Duodenal mucosa (tissue), 2 donors: ENCODE measurements at regions not wholly inside any gene's neighbourhood (a gene's known extent, or its start where the extent isn't known, plus 50 kb on each side); places are given as distances from the start of the nearest gene placed in this dataset.
"Not testable (repeated sequence)": the region's sequence is repeated elsewhere in the genome, so short reads cannot be mapped to it uniquely, and the experiment has no call there.

Experiments used
- H3K27ac ChIP-seq: one replicate; pipeline ENCODE4 v1.7.0; 2013; ENCODE audit warnings: low read depth, low read length
- H3K27me3 ChIP-seq, 2 donors: one replicate each; pipeline ENCODE4 v1.7.0; 2013; ENCODE audit warnings: low read length in 2 of 2, control low read depth in 1 of 2; ENCODE audit not compliant: insufficient read depth in 2 of 2, control insufficient read depth in 1 of 2
- H3K36me3 ChIP-seq, 2 donors: one replicate each; pipeline ENCODE4 v1.7.0; 2013; ENCODE audit warnings: low read length in 2 of 2, control low read depth in 1 of 2; ENCODE audit not compliant: insufficient read depth in 2 of 2, control insufficient read depth in 1 of 2
- H3K4me1 ChIP-seq, 2 donors: one replicate each; pipeline ENCODE4 v1.7.0; 2013; ENCODE audit warnings: low read length in 2 of 2, control low read depth in 1 of 2; ENCODE audit not compliant: insufficient read depth in 2 of 2, control insufficient read depth in 1 of 2
- H3K4me3 ChIP-seq, 2 donors: one replicate each; pipeline ENCODE4 v1.7.0; 2013; ENCODE audit warnings: low read length in 2 of 2, low read depth in 1 of 2
- H3K9ac ChIP-seq, 2 donors: one replicate each; pipeline ENCODE4 v1.7.0; 2013; ENCODE audit warnings: low read length in 2 of 2, low read depth in 1 of 2
- H3K9me3 ChIP-seq, 2 donors: one replicate each; pipeline ENCODE4 v1.7.0; 2013; ENCODE audit warnings: low read length in 2 of 2, control low read depth in 1 of 2; ENCODE audit not compliant: control insufficient read depth in 1 of 2

DNA sequence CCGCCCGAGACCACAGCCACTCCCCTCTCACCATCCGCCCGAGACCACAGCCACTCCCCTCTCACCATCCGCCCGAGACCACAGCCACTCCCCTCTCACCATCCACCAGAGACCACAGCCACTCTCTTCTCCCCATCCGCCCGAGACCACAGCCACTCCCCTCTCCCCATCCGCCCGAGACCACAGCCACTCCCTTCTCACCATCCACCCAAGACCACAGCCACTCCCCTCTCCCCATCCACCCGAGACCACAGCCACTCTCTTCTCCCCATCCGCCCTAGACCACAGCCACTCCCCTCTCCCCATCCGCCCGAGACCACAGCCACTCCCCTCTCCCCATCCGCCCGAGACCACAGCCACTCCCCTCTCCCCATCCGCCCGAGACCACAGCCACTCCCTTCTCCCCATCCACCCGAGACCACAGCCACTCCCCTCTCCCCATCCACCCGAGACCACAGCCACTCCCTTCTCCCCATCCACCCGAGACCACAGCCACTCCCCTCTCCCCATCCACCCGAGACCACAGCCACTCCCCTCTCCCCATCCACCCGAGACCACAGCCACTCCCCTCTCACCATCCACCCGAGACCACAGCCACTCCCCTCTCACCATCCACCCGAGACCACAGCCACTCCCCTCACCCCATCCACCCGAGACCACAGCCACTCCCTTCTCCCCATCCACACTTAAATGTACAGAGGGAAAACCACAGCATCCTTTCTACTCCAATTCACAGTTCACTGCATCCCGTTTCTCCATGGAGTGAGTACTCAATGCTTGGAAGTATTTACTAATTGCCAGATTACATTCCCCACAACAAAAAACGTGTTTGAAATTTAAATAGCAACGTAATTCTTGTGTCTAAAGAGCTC is 83.5 kb upstream of the SFSWAP start:
- not testable (repeated sequence) for H3K9me3 ChIP-seq, H3K4me3 ChIP-seq, H3K27me3 ChIP-seq, H3K9ac ChIP-seq, H3K27ac ChIP-seq, H3K4me1 ChIP-seq, H3K36me3 ChIP-seq

DNA sequence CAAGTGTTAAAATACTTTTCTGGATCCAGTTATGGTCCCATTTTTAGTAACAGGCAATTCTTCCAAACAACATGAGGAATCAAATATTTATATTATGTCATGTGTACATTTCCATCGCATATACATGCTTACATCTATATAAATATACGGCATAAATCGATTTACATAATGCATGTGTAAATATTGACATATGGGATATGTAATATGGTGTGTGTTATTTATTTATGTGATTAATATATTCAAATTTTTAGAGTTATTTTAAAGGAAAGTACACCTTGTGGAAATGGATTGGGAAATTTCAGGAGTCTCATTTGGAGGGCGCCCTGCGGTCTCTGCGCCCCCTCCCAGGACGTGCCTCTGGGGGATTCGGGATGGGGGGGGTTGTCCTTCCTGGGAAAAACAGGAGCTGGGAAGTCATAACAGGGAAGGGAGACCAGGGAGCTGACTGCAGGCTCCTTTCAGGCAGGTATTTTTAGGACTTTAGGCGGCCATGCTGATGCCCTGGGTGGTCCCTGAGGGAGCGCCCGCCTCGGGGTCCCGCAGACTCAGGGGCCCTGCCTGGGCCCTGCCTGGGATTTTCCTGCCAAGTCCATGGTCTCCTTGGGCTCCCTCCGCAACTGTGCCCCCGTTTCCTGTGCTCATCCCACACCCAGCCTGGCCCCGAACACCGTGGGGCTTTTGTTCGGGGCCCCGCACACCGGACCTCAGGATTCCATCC is 82.7 kb upstream of the SFSWAP start:
- H3K9ac ChIP-seq, result no peak overlapping the region
- H3K9me3 ChIP-seq, result no peaks in the 10 kb centered on the region
- no peak overlapping the region for H3K27ac ChIP-seq
- no peaks in the 10 kb centered on the region for H3K27me3 ChIP-seq
- H3K36me3 ChIP-seq, result no peaks in the 10 kb centered on the region
- no peaks in the 10 kb centered on the region for H3K4me1 ChIP-seq
- H3K4me3 ChIP-seq, result no peak overlapping the region

DNA sequence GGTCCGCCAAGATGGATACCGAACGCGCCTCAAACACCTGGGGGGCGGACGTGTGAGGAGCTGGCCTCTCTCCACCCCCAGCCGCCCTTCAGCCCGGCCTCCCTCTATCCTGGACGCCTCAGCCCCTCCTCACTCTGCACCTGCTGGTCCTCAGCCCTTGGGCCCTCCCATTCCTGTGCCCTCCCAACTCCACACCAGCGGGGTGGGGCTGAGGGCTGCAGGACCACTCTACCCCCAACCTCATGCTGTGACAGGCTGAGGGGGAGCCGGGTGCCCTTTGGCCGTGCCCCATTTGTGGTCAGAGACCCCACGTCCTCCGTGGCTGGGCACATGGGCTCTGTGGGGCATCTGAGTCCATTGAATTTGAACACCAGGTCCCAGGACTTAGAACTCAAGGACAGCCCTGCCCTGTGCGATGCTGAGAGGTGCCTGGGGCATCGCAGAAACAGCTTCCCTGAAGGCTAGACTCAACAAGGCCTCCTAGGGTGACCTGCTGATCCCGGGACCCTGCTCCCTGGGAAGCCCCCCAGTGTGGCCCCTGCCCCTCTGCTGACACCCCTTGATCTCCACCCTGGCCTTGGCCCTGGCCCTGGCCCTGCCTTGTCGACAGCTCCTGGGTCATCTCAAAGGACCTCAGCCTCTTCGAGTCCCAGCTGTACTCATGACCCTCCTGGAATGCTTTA is 82.0 kb upstream of the SFSWAP start:
- H3K27me3 ChIP-seq, result no peaks in the 10 kb centered on the region
- H3K4me3 ChIP-seq, result no peak overlapping the region
- H3K27ac ChIP-seq, result no peak overlapping the region
- no peak overlapping the region for H3K9ac ChIP-seq
- H3K9me3 ChIP-seq, result no peaks in the 10 kb centered on the region
- no peaks in the 10 kb centered on the region for H3K36me3 ChIP-seq
- no peaks in the 10 kb centered on the region for H3K4me1 ChIP-seq

DNA sequence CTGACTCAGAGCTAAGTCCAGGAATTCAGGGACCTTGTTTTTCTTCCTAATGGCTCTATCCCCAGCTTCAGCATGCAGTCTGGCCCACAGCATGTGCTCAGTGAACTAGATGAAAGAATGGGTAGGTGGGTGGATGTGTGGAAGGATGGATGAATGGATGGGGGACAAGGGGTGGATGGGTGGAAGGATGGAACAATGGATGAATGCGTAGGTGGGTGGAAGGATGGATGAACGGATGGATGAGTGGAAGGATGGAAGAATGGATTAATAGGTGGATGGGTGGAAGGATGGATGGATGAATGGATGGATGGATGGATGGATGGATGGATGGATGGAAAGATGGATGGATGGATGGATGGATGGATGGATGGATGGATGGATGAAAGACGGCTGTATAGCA is 79.7 kb upstream of the SFSWAP start:
- Histone ChIP-seq H3K4me3 (no peak overlapping the region), H3K9ac (no peak overlapping the region), H3K27me3 (no peaks in the 10 kb centered on the region), H3K36me3 (no peaks in the 10 kb centered on the region), H3K9me3 (no peaks in the 10 kb centered on the region), H3K27ac (no peak overlapping the region), H3K4me1 (no peaks in the 10 kb centered on the region)

DNA sequence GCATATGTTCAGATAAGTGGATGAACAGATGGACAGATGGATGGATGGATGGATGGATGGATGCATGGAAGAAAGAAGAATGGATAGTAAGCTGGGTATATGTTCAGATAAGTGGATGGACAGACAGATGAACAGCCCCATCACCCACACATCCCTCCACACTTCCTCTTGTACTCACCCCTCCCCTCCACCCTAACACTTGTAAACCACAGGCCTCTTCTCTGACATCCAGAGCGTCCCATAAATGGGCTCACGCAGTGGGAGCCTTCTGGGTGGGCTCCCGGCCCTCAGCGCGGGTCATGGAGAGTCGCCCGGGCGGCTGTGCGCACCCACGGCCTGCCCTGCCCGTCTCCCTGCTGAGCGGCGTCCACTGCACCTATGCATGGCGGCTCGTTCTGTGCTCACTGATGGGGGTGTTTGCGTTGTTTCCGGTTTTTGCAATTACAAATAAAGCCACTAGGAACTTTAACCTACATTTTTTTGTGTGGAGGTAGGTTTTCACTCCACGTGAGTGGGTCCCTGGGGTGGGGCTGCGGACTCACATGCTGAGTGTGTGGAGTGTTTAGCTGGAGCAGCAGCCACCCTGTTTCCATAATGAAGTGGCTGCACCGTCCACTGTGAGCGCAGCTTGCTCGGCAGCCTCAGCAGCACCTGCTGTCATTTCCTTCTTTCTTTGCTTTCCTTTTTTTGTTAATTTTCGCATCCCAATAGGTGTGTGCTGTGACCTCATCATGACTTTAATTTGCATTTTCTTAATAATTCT is 78.8 kb upstream of the SFSWAP start:
- not testable (repeated sequence) for H3K4me3 ChIP-seq, H3K36me3 ChIP-seq, H3K27ac ChIP-seq, H3K4me1 ChIP-seq, H3K27me3 ChIP-seq, H3K9ac ChIP-seq, H3K9me3 ChIP-seq

DNA sequence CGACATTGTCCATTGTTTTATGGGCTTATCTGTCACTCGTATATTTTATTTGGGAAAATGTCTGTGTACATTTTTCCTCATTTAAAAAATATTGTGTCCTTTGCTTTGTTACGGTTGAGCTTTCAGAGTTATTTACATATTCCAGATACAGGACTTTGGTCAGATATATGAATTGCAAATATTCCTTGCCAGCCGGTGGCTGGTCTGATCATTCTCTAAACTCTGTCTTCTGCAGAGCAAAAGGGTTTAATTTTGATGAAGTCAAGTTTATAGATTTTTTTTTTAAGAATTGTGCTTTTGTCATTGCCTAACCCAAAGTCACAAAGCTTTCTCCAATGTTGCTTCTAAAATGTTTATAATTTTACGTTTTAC is 78.3 kb upstream of the SFSWAP start:
- not testable (repeated sequence) for H3K4me3 ChIP-seq, H3K36me3 ChIP-seq, H3K27ac ChIP-seq, H3K27me3 ChIP-seq, H3K9ac ChIP-seq, H3K4me1 ChIP-seq, H3K9me3 ChIP-seq

DNA sequence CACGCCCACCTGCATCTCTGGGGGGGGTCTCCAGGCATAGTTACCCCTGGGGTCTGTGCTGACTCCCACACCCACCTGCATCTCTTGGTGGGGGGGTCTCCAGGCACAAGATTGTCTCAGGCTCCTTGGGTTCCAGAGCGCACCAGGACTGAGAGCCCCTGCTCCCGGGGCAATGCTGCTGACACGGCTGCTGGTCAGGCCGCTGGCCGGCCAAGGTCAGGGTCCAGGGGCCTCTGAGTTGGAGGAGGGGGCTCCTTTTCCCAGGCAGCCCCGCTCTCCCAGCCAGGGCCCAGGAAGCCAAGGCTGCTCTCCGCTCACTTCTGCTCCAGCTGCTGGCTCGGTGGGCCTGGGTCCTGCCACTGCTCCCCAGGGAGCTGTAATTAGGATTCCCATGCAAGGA is 77.3 kb upstream of the SFSWAP start:
- H3K4me1 ChIP-seq, H3K4me3 ChIP-seq, H3K9me3 ChIP-seq, H3K36me3 ChIP-seq, H3K9ac ChIP-seq, H3K27me3 ChIP-seq, H3K27ac ChIP-seq: not testable (repeated sequence)

DNA sequence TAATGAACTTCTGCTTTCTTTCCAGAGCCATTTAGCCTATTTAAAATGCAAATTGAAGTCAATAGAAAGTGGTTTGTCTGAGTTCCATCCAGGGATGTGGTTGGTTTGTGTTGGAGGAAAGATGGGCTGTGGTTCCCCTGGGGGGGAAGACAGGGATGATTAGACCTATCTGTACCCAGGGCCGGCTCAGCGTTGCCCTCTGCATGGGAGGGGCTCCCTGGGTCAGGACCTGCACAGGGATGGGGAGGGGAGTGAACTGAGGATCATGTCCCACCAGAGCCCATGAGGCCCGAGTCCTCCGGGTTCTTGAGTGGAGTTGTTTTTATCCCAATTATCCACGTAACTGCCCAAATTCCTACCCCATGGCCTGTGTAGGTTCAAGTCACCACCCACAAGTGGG is 76.9 kb upstream of the SFSWAP start:
- Histone ChIP-seq H3K9ac (no peak overlapping the region), H3K36me3 (no peaks in the 10 kb centered on the region), H3K27me3 (no peaks in the 10 kb centered on the region), H3K27ac (no peak overlapping the region), H3K4me3 (no peak overlapping the region), H3K9me3 (no peaks in the 10 kb centered on the region), H3K4me1 (no peaks in the 10 kb centered on the region)

DNA sequence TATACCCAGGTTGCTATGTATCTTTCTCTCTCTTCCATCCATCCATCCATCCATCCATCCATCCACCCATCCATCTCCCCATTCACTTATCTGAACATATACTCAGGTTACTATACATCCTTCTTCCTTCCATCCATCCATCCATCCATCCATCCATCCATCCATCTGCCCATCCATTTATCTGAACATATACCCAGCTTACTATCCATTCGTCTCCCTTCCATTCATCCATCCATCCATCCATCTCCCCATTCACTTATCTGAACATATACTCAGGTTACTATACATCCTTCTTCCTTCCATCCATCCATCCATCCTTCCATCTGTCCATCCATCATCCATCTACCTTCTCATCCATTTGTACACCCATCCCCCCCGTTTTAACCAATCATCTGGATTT is 75.9 kb upstream of the SFSWAP start:
- H3K4me3 ChIP-seq, H3K27me3 ChIP-seq, H3K36me3 ChIP-seq, H3K9ac ChIP-seq, H3K4me1 ChIP-seq, H3K9me3 ChIP-seq, H3K27ac ChIP-seq: not testable (repeated sequence)
